Suprapubic skin (tissue), 4 donors: ENCODE measurements at regions not wholly inside any gene's neighbourhood (a gene's known extent, or its start where the extent isn't known, plus 50 kb on each side); places are given as distances from the start of the nearest gene placed in this dataset.

Source experiments
- EP300 ChIP-seq: sonication (generic); formaldehyde crosslinking; IDR thresholded peaks from one replicate; pipeline ENCODE4 v1.6.1; 2017; ENCODE audit warnings: antibody characterized with exemption
- POLR2A ChIP-seq, 2 donors: fragments of 450-650 bp; IDR thresholded peaks; one replicate each; pipeline ENCODE4 v1.6.1; 2017; ENCODE audit warnings: antibody characterized with exemption in 2 of 2, mild to moderate bottlenecking in 2 of 2, moderate library complexity in 2 of 2
- POLR2AphosphoS5 ChIP-seq, 3 donors: sonication (generic); formaldehyde crosslinking; IDR thresholded peaks; one replicate each; pipeline ENCODE4 v1.6.1; 2017; ENCODE audit warnings: antibody characterized with exemption in 3 of 3
- TF ChIP-seq, protein P1 (sequence below), 2 donors: fragments of 200-600 bp in 1 of 2; fragments of 450-650 bp in 1 of 2; sonication (generic) in 1 of 2; IDR thresholded peaks; one replicate each; pipeline ENCODE4 v1.5.1; 2016 to 2019; ENCODE audit warnings: antibody characterized with exemption in 2 of 2, mild to moderate bottlenecking in 1 of 2, moderate library complexity in 1 of 2

GRCh38 chr7:106471021-106471420, 186.2 kb upstream of the NAMPT start:
- TF ChIP-seq, protein P1, sequence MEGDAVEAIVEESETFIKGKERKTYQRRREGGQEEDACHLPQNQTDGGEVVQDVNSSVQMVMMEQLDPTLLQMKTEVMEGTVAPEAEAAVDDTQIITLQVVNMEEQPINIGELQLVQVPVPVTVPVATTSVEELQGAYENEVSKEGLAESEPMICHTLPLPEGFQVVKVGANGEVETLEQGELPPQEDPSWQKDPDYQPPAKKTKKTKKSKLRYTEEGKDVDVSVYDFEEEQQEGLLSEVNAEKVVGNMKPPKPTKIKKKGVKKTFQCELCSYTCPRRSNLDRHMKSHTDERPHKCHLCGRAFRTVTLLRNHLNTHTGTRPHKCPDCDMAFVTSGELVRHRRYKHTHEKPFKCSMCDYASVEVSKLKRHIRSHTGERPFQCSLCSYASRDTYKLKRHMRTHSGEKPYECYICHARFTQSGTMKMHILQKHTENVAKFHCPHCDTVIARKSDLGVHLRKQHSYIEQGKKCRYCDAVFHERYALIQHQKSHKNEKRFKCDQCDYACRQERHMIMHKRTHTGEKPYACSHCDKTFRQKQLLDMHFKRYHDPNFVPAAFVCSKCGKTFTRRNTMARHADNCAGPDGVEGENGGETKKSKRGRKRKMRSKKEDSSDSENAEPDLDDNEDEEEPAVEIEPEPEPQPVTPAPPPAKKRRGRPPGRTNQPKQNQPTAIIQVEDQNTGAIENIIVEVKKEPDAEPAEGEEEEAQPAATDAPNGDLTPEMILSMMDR (IDR thresholded peaks at IDR 0.05) = no peak
- TF ChIP-seq EP300 (no peak), POLR2AphosphoS5 (IDR thresholded peaks at IDR 0.05) (no peak), POLR2A (IDR thresholded peaks at IDR 0.05) (no peak)
